IMR-90 (cell line): ENCODE measurements at regions not wholly inside any gene's neighbourhood (a gene's known extent, or its start where the extent isn't known, plus 50 kb on each side); places are given as distances from the start of the nearest gene placed in this dataset.

Experiments
- ATAC-seq: fragments of 200-7000 bp; cut with Tn5 transposase; 2 replicates; pipeline ENCODE4 v1.9.1; 2020; ENCODE audit warnings: low read depth, mild to moderate bottlenecking, moderate library complexity
- BruUV-seq: library from RNA; stranded (reverse); fragments of 400-500 nt; replicated peaks from 2 replicates; lab custom pipeline; 2021; lab: Mats Ljungman, UMichigan
- CTCF ChIA-PET: fragments of 300-600 bp; formaldehyde crosslinking; extraction: SDS; loops from one replicate; lab custom pipeline; 2021; ENCODE audit warnings: antibody characterized with exemption; lab: Yijun Ruan, JAX
- POLR2A ChIA-PET: fragments of 300-600 bp; sonication (Branson Sonifier 250); formaldehyde crosslinking; loops from one replicate; lab custom pipeline; 2022; ENCODE audit warnings: antibody characterized with exemption; ENCODE audit not compliant: unreplicated experiment; lab: Charles Lee
- DNase-seq: peaks from one replicate; pipeline ENCODE4 v3.0.0; 2013
- H2AFZ ChIP-seq: replicated peaks from 2 replicates; pipeline ENCODE3; 2013; ENCODE audit warnings: low read length, mild to moderate bottlenecking; ENCODE audit not compliant: poor library complexity
- H2AK5ac ChIP-seq: 2 replicates; pipeline ENCODE4 v1.6.1; 2013; ENCODE audit warnings: low read depth, low read length, inconsistent platforms
- H2AK9ac ChIP-seq: replicated peaks from 2 replicates; pipeline ENCODE3; 2013; ENCODE audit warnings: mild to moderate bottlenecking, low read depth, low read length, moderate library complexity; ENCODE audit not compliant: poor library complexity
- H2BK120ac ChIP-seq: 2 replicates; pipeline ENCODE4 v1.6.1; 2013; ENCODE audit warnings: low read depth, low read length, inconsistent platforms
- H2BK15ac ChIP-seq: 3 replicates; pipeline ENCODE4 v1.6.1; 2013; ENCODE audit warnings: low read depth, low read length, inconsistent platforms
- H2BK20ac ChIP-seq: 2 replicates; pipeline ENCODE4 v1.6.1; 2013; ENCODE audit warnings: low read depth, mild to moderate bottlenecking, inconsistent platforms, low read length, moderate library complexity
- H2BK5ac ChIP-seq: 2 replicates; pipeline ENCODE4 v1.6.1; 2013; ENCODE audit warnings: mild to moderate bottlenecking, low read depth, low read length, inconsistent platforms; ENCODE audit not compliant: poor library complexity, severe bottlenecking
- H3K14ac ChIP-seq: replicated peaks from 2 replicates; pipeline ENCODE4 v1.6.1; 2013; ENCODE audit warnings: low read depth, low read length, inconsistent platforms
- H3K18ac ChIP-seq: 2 replicates; pipeline ENCODE4 v1.6.1; 2013; ENCODE audit warnings: low read depth, low read length, control low read depth
- H3K23ac ChIP-seq: 2 replicates; pipeline ENCODE4 v1.6.1; 2013; ENCODE audit warnings: low read depth, low read length, inconsistent platforms
- H3K27ac ChIP-seq: 2 replicates; pipeline ENCODE4 v1.5.1; 2013; ENCODE audit warnings: mild to moderate bottlenecking, control low read depth, low read length; ENCODE audit not compliant: insufficient read depth
- H3K27me3 ChIP-seq: 2 replicates; pipeline ENCODE4 v1.6.1; 2013; ENCODE audit warnings: low read length; ENCODE audit not compliant: control insufficient read depth, insufficient read depth
- H3K36me3 ChIP-seq: 2 replicates; pipeline ENCODE4 v1.6.1; 2013; ENCODE audit warnings: low read length, mixed read lengths; ENCODE audit not compliant: control insufficient read depth, insufficient read depth
- H3K4ac ChIP-seq: 2 replicates; pipeline ENCODE4 v1.6.1; 2013; ENCODE audit warnings: low read depth, low read length, inconsistent platforms
- H3K4me1 ChIP-seq: 2 replicates; pipeline ENCODE4 v1.6.1; 2013; ENCODE audit warnings: low read length, mixed read lengths; ENCODE audit not compliant: control insufficient read depth, insufficient read depth
- H3K4me2 ChIP-seq: 2 replicates; pipeline ENCODE4 v1.6.1; 2013; ENCODE audit warnings: low read depth, mild to moderate bottlenecking, control low read depth, low read length, moderate library complexity
- H3K4me3 ChIP-seq: 2 replicates; pipeline ENCODE4 v1.5.1; 2013; ENCODE audit warnings: low read depth, mild to moderate bottlenecking, control low read depth, low read length, moderate library complexity; ENCODE audit not compliant: insufficient read depth
- H3K56ac ChIP-seq: 2 replicates; pipeline ENCODE4 v1.6.1; 2013; ENCODE audit warnings: low read length, inconsistent platforms; ENCODE audit not compliant: insufficient read depth; ENCODE audit errors: extremely low read depth
- H3K79me1 ChIP-seq, 2 experiments: 2 replicates each; pipeline ENCODE4 v1.6.1; 2013; ENCODE audit warnings: low read length in 2 of 2, inconsistent platforms in 1 of 2, low read depth in 1 of 2
- H3K9ac ChIP-seq: 2 replicates; pipeline ENCODE4 v1.6.1; 2013; ENCODE audit warnings: low read depth, low read length, control low read depth
- H3K9me1 ChIP-seq: 2 replicates; pipeline ENCODE4 v1.6.1; 2013; ENCODE audit warnings: low read length, inconsistent platforms; ENCODE audit not compliant: insufficient read depth
- H3K9me3 ChIP-seq: 2 replicates; pipeline ENCODE4 v1.6.1; 2013; ENCODE audit warnings: low read length; ENCODE audit not compliant: control insufficient read depth, insufficient read depth
- H4K20me1 ChIP-seq: 2 replicates; pipeline ENCODE4 v1.6.1; 2013; ENCODE audit warnings: low read length, inconsistent platforms; ENCODE audit not compliant: insufficient read depth
- H4K5ac ChIP-seq: 2 replicates; pipeline ENCODE4 v1.6.1; 2013; ENCODE audit warnings: mild to moderate bottlenecking, low read depth, low read length, control low read depth
- H4K8ac ChIP-seq, 2 experiments: 2 replicates each; pipeline ENCODE4 v1.6.1; 2013; ENCODE audit warnings: low read depth in 2 of 2, low read length in 2 of 2, control low read depth in 1 of 2, inconsistent platforms in 1 of 2
- H4K91ac ChIP-seq: 2 replicates; pipeline ENCODE4 v1.6.1; 2013; ENCODE audit warnings: low read depth, low read length, inconsistent platforms; ENCODE audit not compliant: insufficient read depth
- BHLHE40 ChIP-seq: fragments of 150-350 bp; IDR thresholded peaks from 2 replicates; pipeline ENCODE4 v1.6.1; 2016; ENCODE audit warnings: mild to moderate bottlenecking, low read depth, low read length
- CEBPB ChIP-seq: IDR thresholded peaks from 2 replicates; pipeline ENCODE4 v1.6.1; 2012; ENCODE audit warnings: low read depth, low read length, improper control_type of control experiment
- CHD1 ChIP-seq: IDR thresholded peaks from 2 replicates; pipeline ENCODE4 v1.6.1; 2012; ENCODE audit warnings: low read depth, low read length, improper control_type of control experiment
- FOS ChIP-seq: fragments of 150-350 bp; IDR thresholded peaks from 2 replicates; pipeline ENCODE4 v1.6.1; 2016; ENCODE audit warnings: low read depth, low read length
- MAFK ChIP-seq: IDR thresholded peaks from 2 replicates; pipeline ENCODE4 v1.6.1; 2012; ENCODE audit warnings: low read depth, low read length, improper control_type of control experiment
- MAZ ChIP-seq: IDR thresholded peaks from 2 replicates; pipeline ENCODE4 v1.6.1; 2012; ENCODE audit warnings: low read depth, mild to moderate bottlenecking, low read length, improper control_type of control experiment, moderate library complexity, borderline replicate concordance
- MXI1 ChIP-seq: IDR thresholded peaks from 2 replicates; pipeline ENCODE4 v1.6.1; 2012; ENCODE audit warnings: low read depth, mild to moderate bottlenecking, low read length, moderate library complexity, borderline replicate concordance
- NFE2L2 ChIP-seq: fragments of 150-350 bp; IDR thresholded peaks from 2 replicates; pipeline ENCODE4 v1.6.1; 2016; ENCODE audit warnings: low read depth, mild to moderate bottlenecking, low read length
- POLR2A ChIP-seq: IDR thresholded peaks from 2 replicates; pipeline ENCODE4 v1.6.1; 2012; ENCODE audit warnings: mild to moderate bottlenecking, low read depth, low read length
- RAD21 ChIP-seq: IDR thresholded peaks from 2 replicates; pipeline ENCODE4 v1.6.1; 2012; ENCODE audit warnings: low read length, improper control_type of control experiment
- RCOR1 ChIP-seq: IDR thresholded peaks from 2 replicates; pipeline ENCODE4 v1.6.1; 2012; ENCODE audit warnings: mild to moderate bottlenecking, low read length, improper control_type of control experiment; ENCODE audit not compliant: insufficient replicate concordance
- RFX5 ChIP-seq: IDR thresholded peaks from 2 replicates; pipeline ENCODE4 v1.8.0; 2012; ENCODE audit warnings: low read depth, mild to moderate bottlenecking, low read length, moderate library complexity
- SMC3 ChIP-seq: fragments of 150-350 bp; IDR thresholded peaks from 2 replicates; pipeline ENCODE4 v1.6.1; 2016; ENCODE audit warnings: low read depth, mild to moderate bottlenecking, antibody characterized with exemption, low read length, moderate library complexity
- WGBS, 2 experiments: methylation state at CpG; one replicate each; pipeline versions ENCODE4 v1.1.5 to v1.1.7; 2013; ENCODE audit warnings: missing lambda C conversion rate in 2 of 2; ENCODE audit not compliant: insufficient read length in 1 of 2; ENCODE audit errors: extremely low coverage in 2 of 2; 5-methylcytosine and 5-hydroxymethylcytosine counted together
- dilution Hi-C: fragments of 300-500 bp; cut with HindIII; formaldehyde crosslinking; loops from one replicate; pipeline ENCODE4 v1.14.3; 2018; ENCODE audit warnings: low sequenced_read_pairs; ENCODE audit not compliant: unreplicated experiment
- in situ Hi-C: fragments of 300-500 bp; cut with MboI; formaldehyde crosslinking; loops from 3 replicates; pipeline ENCODE4 v1.14.3; 2019; ENCODE audit warnings: low sequenced_read_pairs, inconsistent platforms, mixed read lengths
- intact Hi-C: fragments of 100-400 bp; cut with micrococcal nuclease; formaldehyde crosslinking; loops from 2 replicates; pipeline ENCODE4 v1.10.0; 2022
- TF ChIP-seq, protein P1 (sequence below): fragments of 150-350 bp; IDR thresholded peaks from 2 replicates; pipeline ENCODE4 v1.6.1; 2016; ENCODE audit warnings: low read depth, mild to moderate bottlenecking, low read length, moderate library complexity, borderline replicate concordance
- TF ChIP-seq, protein P2 (sequence below): conservative IDR thresholded peaks from 2 replicates; pipeline ENCODE4 v1.5.1; 2012; ENCODE audit warnings: mild to moderate bottlenecking, low read depth, low read length, improper control_type of control experiment
- TF ChIP-seq, protein P3 (sequence below): fragments of 150-350 bp; IDR thresholded peaks from 2 replicates; pipeline ENCODE4 v1.6.1; 2017; ENCODE audit warnings: mild to moderate bottlenecking, antibody characterized with exemption, low read length, low read depth

DNA sequence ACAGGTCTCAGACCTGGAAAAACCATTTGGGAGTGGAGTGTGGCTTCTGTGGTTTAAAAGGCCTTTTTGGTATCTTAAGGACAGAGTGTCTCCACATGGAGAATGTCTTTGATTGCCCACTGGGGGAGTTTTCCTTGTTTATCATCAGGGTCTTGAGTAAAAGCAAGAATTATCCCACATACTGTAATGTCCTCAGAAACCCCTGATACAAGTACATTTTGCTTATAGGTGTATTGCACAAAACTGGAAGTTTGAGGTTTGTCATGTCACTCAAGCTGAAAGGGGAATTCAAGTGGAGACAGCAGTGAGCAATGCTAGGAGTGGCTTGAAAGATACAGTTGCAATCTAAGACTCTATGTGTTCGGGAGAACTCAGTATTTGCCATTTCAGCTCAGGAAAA, 62.7 kb upstream of the GRAMD2B start:
- H3K27ac ChIP-seq = no peak overlapping the region
- H3K4me2 ChIP-seq = no peak overlapping the region
- no peak overlapping the region for H2AK5ac ChIP-seq
- no peak overlapping the region for H3K9ac ChIP-seq
- H2BK20ac ChIP-seq = 0 out of 2 replicates have a peak overlapping the region, but pooled peaks have one; percentile 16
- peaks cover 6% of the 10 kb centered on the region for H3K4me1 ChIP-seq
- H3K4me3 ChIP-seq = no peak overlapping the region
- H4K20me1 ChIP-seq = no peaks in the 10 kb centered on the region
- H2BK120ac ChIP-seq = no peak overlapping the region
- no peaks in the 10 kb centered on the region for H3K79me1 ChIP-seq
- H3K4ac ChIP-seq = 0 out of 2 replicates have a peak overlapping the region, but pooled peaks have one; percentile 21
- no peak overlapping the region for H3K56ac ChIP-seq
- H2BK15ac ChIP-seq = peak overlapping the region; percentile 61; the same call in 2 of the 3 replicates
- H4K8ac ChIP-seq = no peak overlapping the region
- no TSS peak for BruUV-seq
- POLR2A ChIA-PET = no interaction called here
- in situ Hi-C loops (no loop called here), intact Hi-C loops (no loop called here), dilution Hi-C loops (no loop called here)
- CTCF ChIA-PET = no interaction called here
- WGBS, 2 experiments = no CpG with 5 or more reads among the region's 1 CpG
- no peaks in the 10 kb centered on the region for H3K27me3 ChIP-seq
- DNase-seq = no peak
- ATAC-seq = no peak
- H4K91ac ChIP-seq = no peak overlapping the region
- H3K9me3 ChIP-seq = no peaks in the 10 kb centered on the region
- H3K14ac ChIP-seq = no peak overlapping the region
- H3K36me3 ChIP-seq = no peaks in the 10 kb centered on the region
- peaks cover 6% of the 10 kb centered on the region; the same call in 1 of the 2 replicates for H3K9me1 ChIP-seq
- no peak overlapping the region for H2BK5ac ChIP-seq
- no peak overlapping the region for H3K23ac ChIP-seq
- H3K18ac ChIP-seq = no peak overlapping the region
- no peak overlapping the region for H4K5ac ChIP-seq
- no peak overlapping the region for H2AFZ ChIP-seq
- H2AK9ac ChIP-seq = no peak overlapping the region
- no peak for TF ChIP-seq SMC3
- TF ChIP-seq, protein P1, sequence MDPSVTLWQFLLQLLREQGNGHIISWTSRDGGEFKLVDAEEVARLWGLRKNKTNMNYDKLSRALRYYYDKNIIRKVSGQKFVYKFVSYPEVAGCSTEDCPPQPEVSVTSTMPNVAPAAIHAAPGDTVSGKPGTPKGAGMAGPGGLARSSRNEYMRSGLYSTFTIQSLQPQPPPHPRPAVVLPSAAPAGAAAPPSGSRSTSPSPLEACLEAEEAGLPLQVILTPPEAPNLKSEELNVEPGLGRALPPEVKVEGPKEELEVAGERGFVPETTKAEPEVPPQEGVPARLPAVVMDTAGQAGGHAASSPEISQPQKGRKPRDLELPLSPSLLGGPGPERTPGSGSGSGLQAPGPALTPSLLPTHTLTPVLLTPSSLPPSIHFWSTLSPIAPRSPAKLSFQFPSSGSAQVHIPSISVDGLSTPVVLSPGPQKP = no peak
- TF ChIP-seq RCOR1 = no peak
- TF ChIP-seq RFX5 = no peak
- TF ChIP-seq, protein P2, sequence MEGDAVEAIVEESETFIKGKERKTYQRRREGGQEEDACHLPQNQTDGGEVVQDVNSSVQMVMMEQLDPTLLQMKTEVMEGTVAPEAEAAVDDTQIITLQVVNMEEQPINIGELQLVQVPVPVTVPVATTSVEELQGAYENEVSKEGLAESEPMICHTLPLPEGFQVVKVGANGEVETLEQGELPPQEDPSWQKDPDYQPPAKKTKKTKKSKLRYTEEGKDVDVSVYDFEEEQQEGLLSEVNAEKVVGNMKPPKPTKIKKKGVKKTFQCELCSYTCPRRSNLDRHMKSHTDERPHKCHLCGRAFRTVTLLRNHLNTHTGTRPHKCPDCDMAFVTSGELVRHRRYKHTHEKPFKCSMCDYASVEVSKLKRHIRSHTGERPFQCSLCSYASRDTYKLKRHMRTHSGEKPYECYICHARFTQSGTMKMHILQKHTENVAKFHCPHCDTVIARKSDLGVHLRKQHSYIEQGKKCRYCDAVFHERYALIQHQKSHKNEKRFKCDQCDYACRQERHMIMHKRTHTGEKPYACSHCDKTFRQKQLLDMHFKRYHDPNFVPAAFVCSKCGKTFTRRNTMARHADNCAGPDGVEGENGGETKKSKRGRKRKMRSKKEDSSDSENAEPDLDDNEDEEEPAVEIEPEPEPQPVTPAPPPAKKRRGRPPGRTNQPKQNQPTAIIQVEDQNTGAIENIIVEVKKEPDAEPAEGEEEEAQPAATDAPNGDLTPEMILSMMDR = no peak
- no peak for TF ChIP-seq RAD21
- TF ChIP-seq, protein P3, sequence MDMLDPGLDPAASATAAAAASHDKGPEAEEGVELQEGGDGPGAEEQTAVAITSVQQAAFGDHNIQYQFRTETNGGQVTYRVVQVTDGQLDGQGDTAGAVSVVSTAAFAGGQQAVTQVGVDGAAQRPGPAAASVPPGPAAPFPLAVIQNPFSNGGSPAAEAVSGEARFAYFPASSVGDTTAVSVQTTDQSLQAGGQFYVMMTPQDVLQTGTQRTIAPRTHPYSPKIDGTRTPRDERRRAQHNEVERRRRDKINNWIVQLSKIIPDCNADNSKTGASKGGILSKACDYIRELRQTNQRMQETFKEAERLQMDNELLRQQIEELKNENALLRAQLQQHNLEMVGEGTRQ = no peak
- no peak for TF ChIP-seq BHLHE40
- no peak for TF ChIP-seq MAZ
- no peak for TF ChIP-seq CHD1
- no peak for TF ChIP-seq NFE2L2
- TF ChIP-seq MAFK = no peak
- no peak for TF ChIP-seq MXI1
- TF ChIP-seq POLR2A = no peak
- no peak for TF ChIP-seq FOS
- TF ChIP-seq CEBPB = no peak
